ENCODE measurements at regions not wholly inside any gene's neighbourhood (a gene's known extent, or its start where the extent isn't known, plus 50 kb on each side); places are given as distances from the start of the nearest gene placed in this dataset.

DNA sequence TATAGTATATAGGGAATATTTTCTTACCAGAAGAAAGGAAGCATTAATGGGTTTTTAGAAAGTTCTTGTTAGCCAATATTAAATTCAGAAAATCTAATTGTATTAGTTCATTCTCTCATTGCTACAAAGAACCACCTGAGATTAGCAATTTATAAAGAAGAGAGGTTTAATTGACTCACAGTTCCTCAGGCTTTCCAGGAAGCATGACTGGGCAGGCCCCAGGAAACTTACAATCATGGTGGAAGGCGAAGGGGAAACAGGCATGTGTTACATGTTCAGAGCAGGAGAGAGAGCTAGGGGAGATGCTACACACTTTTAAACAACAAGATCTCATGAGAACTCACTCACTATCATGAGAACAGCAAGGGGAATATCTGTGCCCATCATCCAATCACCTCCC, 304.0 kb upstream of the CDH12 start:
- no peak overlapping the region for H3K14ac ChIP-seq (ENCODE audit: insufficient read depth, low read length)
- no peaks in the 10 kb centered on the region for H3K23me2 ChIP-seq (ENCODE audit: insufficient read length, low read depth, low read length, poor library complexity, severe bottlenecking)
- no peak overlapping the region for H3T11ph ChIP-seq (ENCODE audit: low read length)
- H2BK5ac ChIP-seq (ENCODE audit: insufficient read length, low read length): no peak overlapping the region
- H3K9ac ChIP-seq (ENCODE audit: extremely low read depth, insufficient read length, low read length): no peak overlapping the region
- no peaks in the 10 kb centered on the region for H4K20me1 ChIP-seq (ENCODE audit: control insufficient read depth, insufficient read depth, insufficient read length)
- H2BK12ac ChIP-seq (ENCODE audit: insufficient read length, low read depth, low read length): no peak overlapping the region
- no peaks in the 10 kb centered on the region for H3K9me3 ChIP-seq (ENCODE audit: control insufficient read depth, low read depth, low read length)
- H3K27me3 Mint-ChIP-seq (ENCODE audit: low read depth): no peaks in the 10 kb centered on the region; the same call in 1 of the 2 replicates
- no peak overlapping the region for H3K18ac ChIP-seq (ENCODE audit: insufficient read length, low read depth, low read length)
- no peaks in the 10 kb centered on the region for H3K36me3 Mint-ChIP-seq (ENCODE audit: insufficient read depth in 1 of 3, low read depth in 3 of 3)
- H3K56ac ChIP-seq (ENCODE audit: insufficient read length, low read depth, low read length): no peak overlapping the region
- no peaks in the 10 kb centered on the region for H3K27me3 ChIP-seq (ENCODE audit: insufficient read depth, low read length)
- H3K23ac ChIP-seq (ENCODE audit: insufficient read length, low read depth, low read length): no peak overlapping the region
- H2BK15ac ChIP-seq (ENCODE audit: low read depth, low read length): no peak overlapping the region
- no peak overlapping the region for H2AK5ac ChIP-seq (ENCODE audit: insufficient read length, low read length)
- no peak overlapping the region for H3K4me3 Mint-ChIP-seq
- TF ChIP-seq, protein P1, sequence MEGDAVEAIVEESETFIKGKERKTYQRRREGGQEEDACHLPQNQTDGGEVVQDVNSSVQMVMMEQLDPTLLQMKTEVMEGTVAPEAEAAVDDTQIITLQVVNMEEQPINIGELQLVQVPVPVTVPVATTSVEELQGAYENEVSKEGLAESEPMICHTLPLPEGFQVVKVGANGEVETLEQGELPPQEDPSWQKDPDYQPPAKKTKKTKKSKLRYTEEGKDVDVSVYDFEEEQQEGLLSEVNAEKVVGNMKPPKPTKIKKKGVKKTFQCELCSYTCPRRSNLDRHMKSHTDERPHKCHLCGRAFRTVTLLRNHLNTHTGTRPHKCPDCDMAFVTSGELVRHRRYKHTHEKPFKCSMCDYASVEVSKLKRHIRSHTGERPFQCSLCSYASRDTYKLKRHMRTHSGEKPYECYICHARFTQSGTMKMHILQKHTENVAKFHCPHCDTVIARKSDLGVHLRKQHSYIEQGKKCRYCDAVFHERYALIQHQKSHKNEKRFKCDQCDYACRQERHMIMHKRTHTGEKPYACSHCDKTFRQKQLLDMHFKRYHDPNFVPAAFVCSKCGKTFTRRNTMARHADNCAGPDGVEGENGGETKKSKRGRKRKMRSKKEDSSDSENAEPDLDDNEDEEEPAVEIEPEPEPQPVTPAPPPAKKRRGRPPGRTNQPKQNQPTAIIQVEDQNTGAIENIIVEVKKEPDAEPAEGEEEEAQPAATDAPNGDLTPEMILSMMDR (conservative IDR thresholded peaks at IDR 0.05): no peak
- no CpG with 5 or more reads among the region's 1 CpG for WGBS (ENCODE audit: extremely low coverage, insufficient read length, low lambda C conversion rate)
- no peak overlapping the region for H3K4me2 ChIP-seq (ENCODE audit: insufficient read depth, insufficient read length, low read length)
- peaks cover 5 to 11% of the 10 kb centered on the region in 2 experiments for H3K4me1 Mint-ChIP-seq
- no peak overlapping the region for H3K4ac ChIP-seq (ENCODE audit: low read depth, low read length)
- H2BK20ac ChIP-seq (ENCODE audit: low read depth, low read length, poor library complexity, severe bottlenecking): no peak overlapping the region
- H2BK120ac ChIP-seq (ENCODE audit: low read depth, low read length, poor library complexity, severe bottlenecking): no peak overlapping the region
- no peak overlapping the region for H2AFZ ChIP-seq (ENCODE audit: low read length)
- no peaks in the 10 kb centered on the region for H3K79me1 ChIP-seq (ENCODE audit: insufficient read depth, low read depth, low read length, poor library complexity, severe bottlenecking)
- H4K91ac ChIP-seq (ENCODE audit: insufficient read length, low read depth, low read length): no peak overlapping the region
- H3K27ac Mint-ChIP-seq: 0 out of 7 replicates have a peak overlapping the region, but pooled peaks of 1 of the 3 experiments have one; percentile 1
- H3K79me2 ChIP-seq (ENCODE audit: insufficient read depth, low read length): no peaks in the 10 kb centered on the region
- no peak overlapping the region for H3K27ac ChIP-seq (ENCODE audit: insufficient read length, low read depth, low read length)
- no peak overlapping the region for H4K8ac ChIP-seq (replicated peaks; ENCODE audit: insufficient read length, low read depth, low read length)
- no peaks in the 10 kb centered on the region for H3K4me1 ChIP-seq (ENCODE audit: insufficient read depth, low read length)
- DNase-seq: no peak
- H3K9me3 Mint-ChIP-seq: no peaks in the 10 kb centered on the region
- no peak overlapping the region for H4K5ac ChIP-seq (ENCODE audit: insufficient read length, low read depth, low read length)

Measured in H9 (cell line).